GM20000 (cell line): ENCODE measurements at regions not wholly inside any gene's neighbourhood (a gene's known extent, or its start where the extent isn't known, plus 50 kb on each side); places are given as distances from the start of the nearest gene placed in this dataset.

Experiments
- DNase-seq: peaks from one replicate; pipeline ENCODE4 v3.0.0; 2012; ENCODE audit warnings: low spot score
- CTCF ChIP-seq: IDR thresholded peaks from 2 replicates; pipeline ENCODE4 v1.5.1; 2012; ENCODE audit warnings: mild to moderate bottlenecking, control low read depth; ENCODE audit errors: extremely low read depth, missing control alignments

- TF ChIP-seq CTCF = no peak
- no peak for DNase-seq
Measured at GRCh38 chr4:66204534-66205247, 534.4 kb upstream of the EPHA5 start.

- DNase-seq = no peak
- no peak for TF ChIP-seq CTCF
Measured at GRCh38 chr4:66202870-66203269, 532.6 kb upstream of the EPHA5 start.

GRCh38 chr4:66197451-66197850 is 527.2 kb upstream of the EPHA5 start:
- no peak for TF ChIP-seq CTCF
- DNase-seq = no peak

GRCh38 chr4:66193487-66193886 is 523.2 kb upstream of the EPHA5 start:
- no peak for DNase-seq
- no peak for TF ChIP-seq CTCF

GRCh38 chr4:66187175-66187720 is 517.0 kb upstream of the EPHA5 start:
- DNase-seq = no peak
- TF ChIP-seq CTCF = no peak

GRCh38 chr4:66186095-66186494 is 515.8 kb upstream of the EPHA5 start:
- no peak for DNase-seq
- TF ChIP-seq CTCF = no peak

GRCh38 chr4:66182636-66183035 is 512.3 kb upstream of the EPHA5 start:
- DNase-seq = no peak
- no peak for TF ChIP-seq CTCF
